Nucleus accumbens (tissue), 56 donors: ENCODE measurements at regions not wholly inside any gene's neighbourhood (a gene's known extent, or its start where the extent isn't known, plus 50 kb on each side); places are given as distances from the start of the nearest gene placed in this dataset.

Experiments
- DNase-seq, 56 donors: peaks; one replicate each; lab custom pipeline; 2025; lab: John Stamatoyannopoulos, UW

- no peak for DNase-seq
These were observed 620.1 kb upstream of the GCFC2 start for GRCh38 chr2:76330865-76331264.

DNA sequence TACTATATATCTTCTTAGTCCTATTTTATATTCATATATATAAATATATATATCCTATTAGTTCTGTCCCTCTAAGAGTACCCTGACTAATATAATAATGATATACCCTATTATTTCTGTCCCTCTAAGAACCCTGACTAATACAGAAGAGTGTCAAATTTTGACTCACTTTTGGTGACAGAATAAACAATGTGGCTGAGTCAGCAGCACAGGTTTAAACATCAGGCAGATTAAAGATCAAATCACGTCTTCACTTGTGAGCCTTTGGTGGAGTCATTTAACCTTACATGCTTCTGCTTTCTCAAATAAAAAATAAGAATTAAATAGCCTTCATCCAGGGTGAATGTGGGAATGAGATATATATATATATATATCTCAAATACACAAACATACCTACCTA is 615.9 kb upstream of the GCFC2 start:
- DNase-seq = no peak

- no peak for DNase-seq
These were observed 612.7 kb upstream of the GCFC2 start for GRCh38 chr2:76323381-76323780.

DNA sequence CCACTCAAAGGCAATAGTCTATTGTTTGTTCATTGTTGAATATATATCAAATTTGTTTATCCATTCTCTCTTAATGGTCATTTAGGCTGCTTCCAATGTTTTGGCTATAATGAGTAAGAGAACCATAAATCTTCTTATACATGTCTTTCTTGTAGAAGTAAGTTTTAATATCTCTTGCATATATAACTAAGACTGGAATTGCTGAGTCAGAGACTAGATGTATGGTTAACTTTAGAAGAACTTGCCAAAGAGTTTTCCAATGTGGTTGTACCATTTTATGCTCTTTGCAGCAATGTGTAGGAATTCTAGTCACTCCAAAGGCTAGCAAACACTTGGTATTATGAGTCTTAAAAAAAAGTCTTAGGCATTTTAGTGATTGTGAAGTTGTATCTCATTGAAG is 610.0 kb upstream of the GCFC2 start:
- DNase-seq = no peak

DNA sequence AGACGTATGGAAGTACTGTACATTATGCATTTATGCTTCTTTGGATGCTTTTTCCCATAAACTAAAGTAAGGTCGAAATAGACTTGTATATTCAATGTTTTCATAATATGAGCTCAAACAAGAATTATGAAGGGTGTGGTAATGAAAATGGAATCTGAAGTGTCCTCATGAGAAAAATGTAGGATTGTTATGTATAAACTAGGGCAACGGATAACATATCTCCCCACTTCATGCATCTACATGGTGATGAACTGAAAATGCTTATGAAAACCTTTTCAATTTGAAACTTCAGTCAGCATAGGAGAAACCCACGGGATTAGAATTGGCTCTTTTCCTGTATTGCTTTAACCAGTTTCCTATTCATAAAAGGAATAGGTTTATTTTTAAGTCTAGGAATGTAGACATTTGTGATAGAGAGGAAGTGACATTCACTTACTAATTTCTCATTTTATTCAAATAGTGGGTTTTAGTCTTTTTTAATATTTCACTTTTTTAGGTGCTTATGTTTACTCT is 608.2 kb upstream of the GCFC2 start:
- DNase-seq = no peak

DNA sequence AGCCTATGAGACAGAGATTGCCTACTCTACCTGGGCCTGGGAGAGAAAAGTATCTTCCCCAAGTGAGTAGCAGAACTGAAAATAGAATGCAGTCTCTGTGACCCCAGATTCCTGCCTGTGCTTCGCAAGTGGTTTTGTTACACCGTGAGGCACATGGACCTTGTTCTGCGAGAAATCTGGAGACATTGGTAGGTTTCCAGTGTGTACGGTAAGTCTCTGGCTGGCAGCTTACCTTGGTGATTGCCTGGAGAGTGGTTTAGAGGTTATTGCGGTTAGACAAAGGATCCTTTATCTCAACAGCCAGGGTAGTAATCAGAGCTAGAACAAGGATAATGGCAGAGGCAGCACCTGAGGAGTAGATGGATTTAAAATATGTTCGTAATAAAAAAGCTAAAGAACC is 606.0 kb upstream of the GCFC2 start:
- DNase-seq = no peak

DNA sequence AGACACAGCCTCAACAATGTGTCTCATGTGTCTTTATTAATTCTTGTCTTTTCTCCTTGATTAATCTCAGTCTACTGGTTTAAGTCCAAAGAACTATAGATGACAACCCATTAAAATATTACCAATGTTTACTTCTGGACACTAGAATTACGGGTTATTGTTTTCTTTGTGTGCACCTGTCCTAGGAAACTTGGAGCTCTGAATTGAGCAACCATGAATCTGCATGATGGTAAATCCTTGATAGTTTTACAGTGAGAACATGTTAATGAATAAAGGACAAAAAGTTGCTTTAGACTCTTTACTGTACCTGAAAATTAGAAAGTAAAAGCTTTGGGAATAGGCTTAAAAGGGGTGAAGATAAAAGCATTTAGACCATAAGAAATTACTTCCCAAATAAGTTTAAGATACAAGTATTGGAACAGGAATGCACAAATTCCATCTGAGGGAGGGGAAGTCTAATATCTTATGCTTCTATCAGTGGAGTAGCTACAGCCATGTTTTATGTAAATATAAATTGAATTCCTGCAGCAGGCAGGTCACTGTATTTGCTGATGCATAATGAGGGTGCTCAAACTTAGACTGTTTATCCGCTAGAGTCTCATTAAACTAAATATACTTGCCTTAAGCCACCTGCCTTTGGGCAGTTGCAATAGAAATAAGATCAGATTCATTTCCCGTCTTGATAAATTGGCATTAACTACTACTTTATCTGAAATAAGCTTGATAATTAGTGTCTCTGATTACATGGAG is 603.7 kb upstream of the GCFC2 start:
- DNase-seq = no peak

GRCh38 chr2:76312236-76312635 is 601.5 kb upstream of the GCFC2 start:
- DNase-seq = no peak

GRCh38 chr2:76311728-76312127 is 601.0 kb upstream of the GCFC2 start:
- no peak for DNase-seq

DNA sequence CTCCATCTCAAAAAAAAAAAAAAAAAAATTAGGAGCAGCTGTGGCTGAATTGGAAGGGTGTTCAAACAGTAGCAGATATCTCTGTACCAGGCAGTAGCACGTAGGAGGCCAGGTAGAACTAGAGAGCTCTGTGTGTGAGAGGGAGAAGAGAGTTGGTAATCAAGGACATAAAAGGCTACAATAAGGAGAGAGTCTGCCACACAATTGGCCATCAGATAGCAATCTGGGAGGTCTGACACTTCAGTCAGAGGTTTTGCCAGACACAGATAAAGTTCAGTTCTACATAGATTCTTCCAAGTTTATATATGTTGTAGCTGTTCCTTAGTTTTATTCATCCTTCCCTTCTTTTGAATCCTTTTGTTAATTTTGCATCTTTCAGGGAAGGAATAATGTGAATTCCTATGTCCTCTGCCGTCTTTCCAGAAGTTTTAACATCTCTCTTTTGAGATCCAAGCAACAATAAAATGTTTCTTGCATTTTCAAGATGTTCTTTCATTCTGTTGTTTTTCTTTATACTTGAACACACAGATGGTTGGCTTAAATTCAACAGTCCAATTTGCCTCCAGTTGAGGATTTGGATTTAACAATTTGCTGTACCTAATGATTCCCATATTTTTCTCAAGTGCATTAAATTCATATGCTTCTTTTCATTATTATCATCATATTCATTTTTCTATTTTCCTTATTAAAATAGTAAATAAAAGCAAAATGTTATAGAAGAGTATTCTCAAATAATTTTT is 600.3 kb upstream of the GCFC2 start:
- DNase-seq = no peak

- DNase-seq = no peak
These were observed 596.8 kb upstream of the GCFC2 start for GRCh38 chr2:76307495-76307894.

DNA sequence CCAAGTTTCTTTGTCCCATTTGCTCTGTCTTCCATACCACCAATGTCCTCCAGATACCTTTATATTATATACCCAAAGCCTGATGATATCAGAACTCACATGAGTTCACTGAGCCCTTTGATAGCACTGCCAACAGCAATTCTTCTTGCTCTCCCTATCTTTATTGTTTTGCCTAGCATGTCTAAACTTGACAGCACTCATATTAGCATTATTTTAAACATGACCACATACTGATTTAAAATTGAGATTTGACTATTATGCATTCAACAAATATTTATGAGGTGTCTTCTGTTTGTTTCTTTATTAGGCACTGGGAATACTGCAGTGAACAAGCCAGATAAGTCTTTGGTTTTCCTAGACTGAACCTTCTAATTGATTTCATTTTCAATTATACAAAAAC is 587.3 kb upstream of the GCFC2 start:
- no peak for DNase-seq

- DNase-seq = no peak
These were observed 585.7 kb upstream of the GCFC2 start for GRCh38 chr2:76296438-76296837.

DNA sequence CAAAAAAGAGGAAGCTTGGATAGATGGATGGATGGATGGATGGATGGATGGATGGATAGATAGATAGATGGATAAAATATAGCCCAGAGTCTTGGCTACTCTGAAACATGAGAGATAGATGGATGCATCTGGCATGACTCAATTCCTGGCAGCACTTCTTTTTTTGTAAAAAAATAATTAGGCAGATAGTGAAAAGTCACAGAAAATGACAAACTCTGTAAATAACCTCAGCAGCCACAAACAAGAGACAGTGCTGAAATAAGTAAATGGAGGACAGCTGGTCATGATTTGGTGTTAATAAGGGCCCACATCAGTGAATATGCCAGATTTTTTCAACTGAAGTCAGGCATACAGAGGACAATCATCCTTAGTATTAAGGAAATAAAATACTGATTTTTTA is 585.0 kb upstream of the GCFC2 start:
- DNase-seq = no peak

DNA sequence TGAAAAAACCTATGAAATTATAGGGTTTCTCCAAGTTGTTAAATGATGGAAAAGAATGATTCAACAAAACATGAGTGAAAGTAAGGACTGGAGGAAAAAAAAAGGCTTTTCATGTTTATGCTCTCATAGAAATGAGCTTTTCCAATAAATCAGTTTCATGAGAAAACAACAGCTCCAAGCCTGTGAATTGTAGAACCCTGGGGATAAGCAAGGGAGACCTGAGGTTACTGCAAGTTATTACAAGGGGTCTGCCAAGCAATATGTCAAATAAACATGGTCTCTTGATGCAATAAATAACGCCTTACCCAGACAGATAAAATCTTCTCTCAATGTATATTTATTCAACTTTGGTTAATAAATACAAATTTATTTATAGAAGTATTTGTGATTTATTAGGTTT is 577.9 kb upstream of the GCFC2 start:
- no peak for DNase-seq

DNA sequence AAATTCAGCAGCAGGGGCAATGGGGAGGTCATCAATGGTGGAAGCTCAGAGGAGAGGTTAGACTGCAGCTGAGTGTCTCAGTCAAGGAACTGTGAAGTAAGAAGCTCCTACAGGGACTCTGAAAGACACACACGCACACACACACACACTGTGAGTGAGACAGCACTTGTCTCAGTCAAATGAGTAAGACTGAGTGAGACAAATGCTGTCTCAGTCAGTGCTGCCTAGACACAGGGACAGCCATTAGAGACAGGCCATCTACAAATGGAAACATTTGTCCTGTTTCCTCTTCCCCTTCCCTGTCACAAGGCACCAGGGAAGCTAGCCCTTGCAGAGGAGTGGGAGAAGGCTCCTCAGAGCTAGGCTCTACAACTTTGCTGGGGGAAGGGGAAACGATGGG is 577.4 kb upstream of the GCFC2 start:
- DNase-seq = no peak

GRCh38 chr2:76283350-76283749 is 572.6 kb upstream of the GCFC2 start:
- no peak for DNase-seq

- no peak for DNase-seq
These were observed 570.6 kb upstream of the GCFC2 start for GRCh38 chr2:76281156-76281841.

DNA sequence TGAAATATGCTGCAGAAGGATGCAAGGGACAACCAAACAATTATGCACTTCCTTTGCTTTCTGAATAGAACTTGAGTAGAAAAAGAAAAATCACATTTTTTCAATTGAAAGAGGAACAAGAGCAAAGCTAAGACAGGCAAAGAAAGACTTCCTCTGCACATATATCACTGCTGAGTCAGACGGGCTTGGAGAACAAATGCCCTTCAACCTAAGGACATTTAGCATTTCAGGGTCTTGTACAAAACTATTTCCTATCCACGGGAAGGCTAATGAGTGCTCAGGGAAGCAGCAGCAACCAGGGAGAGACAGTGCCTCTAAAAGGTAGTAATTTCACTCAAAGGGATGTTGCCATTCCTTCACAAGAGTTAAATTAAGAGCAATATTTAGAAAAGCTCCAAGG is 570.0 kb upstream of the GCFC2 start:
- no peak for DNase-seq

DNA sequence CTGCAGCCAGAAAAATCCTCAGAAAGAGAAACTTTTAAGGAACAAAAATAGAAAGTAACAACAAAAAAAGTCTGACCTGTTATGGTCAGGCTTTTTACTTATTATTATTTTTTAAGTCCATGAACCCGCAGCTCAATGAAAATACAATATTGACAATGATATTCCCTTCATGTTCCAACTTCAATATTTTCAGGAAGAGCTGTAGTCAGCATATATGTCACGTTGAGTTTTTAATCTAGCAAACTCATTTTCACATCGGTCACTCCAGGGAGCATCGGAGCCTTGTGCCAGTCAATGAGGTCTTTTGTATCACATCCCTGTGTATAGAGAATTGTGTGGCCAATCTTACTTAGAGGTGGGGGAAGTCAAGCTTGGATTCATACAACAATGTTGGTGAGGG is 568.4 kb upstream of the GCFC2 start:
- no peak for DNase-seq

- DNase-seq = no peak
These were observed 565.1 kb upstream of the GCFC2 start for GRCh38 chr2:76275788-76276187.

GRCh38 chr2:76274676-76275075 is 564.0 kb upstream of the GCFC2 start:
- no peak for DNase-seq
